Testis (tissue), 2 donors: ENCODE measurements at regions not wholly inside any gene's neighbourhood (a gene's known extent, or its start where the extent isn't known, plus 50 kb on each side); places are given as distances from the start of the nearest gene placed in this dataset.

ENCODE experiments used
- POLR2A ChIP-seq: fragments of 450-650 bp; IDR thresholded peaks from one replicate; pipeline ENCODE4 v1.6.1; 2017; ENCODE audit warnings: antibody characterized with exemption, mild to moderate bottlenecking, moderate library complexity
- TF ChIP-seq, protein P1 (sequence below), 3 experiments: fragments of 450-650 bp in 2 of 3; fragments of 200-600 bp in 1 of 3; sonication (generic) in 1 of 3; IDR thresholded peaks; one replicate each; pipeline ENCODE4 v1.5.1; 2016 to 2019; ENCODE audit warnings: antibody characterized with exemption in 3 of 3, mild to moderate bottlenecking in 2 of 3, moderate library complexity in 1 of 3

DNA sequence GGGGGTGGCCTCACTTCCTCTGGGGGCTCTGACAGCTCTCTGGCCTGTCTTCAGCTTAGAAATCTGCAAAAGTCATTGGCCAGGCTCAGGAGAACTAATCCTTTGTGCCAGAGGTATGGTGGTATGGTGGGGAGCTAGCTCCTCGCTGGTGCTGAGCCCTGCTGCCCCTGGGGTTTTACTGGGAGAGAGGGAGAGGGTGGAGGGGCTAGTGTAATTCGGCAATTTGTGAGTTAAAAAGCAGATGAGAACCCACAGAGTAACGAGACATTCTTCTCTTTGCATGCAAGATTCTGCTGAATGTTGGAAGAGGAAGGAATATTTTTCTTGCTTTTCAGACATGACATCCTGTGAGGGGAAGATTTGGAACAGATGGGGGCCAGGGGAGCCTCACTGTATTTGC is 65.5 kb upstream of the SPRY4 start:
- TF ChIP-seq, protein P1, sequence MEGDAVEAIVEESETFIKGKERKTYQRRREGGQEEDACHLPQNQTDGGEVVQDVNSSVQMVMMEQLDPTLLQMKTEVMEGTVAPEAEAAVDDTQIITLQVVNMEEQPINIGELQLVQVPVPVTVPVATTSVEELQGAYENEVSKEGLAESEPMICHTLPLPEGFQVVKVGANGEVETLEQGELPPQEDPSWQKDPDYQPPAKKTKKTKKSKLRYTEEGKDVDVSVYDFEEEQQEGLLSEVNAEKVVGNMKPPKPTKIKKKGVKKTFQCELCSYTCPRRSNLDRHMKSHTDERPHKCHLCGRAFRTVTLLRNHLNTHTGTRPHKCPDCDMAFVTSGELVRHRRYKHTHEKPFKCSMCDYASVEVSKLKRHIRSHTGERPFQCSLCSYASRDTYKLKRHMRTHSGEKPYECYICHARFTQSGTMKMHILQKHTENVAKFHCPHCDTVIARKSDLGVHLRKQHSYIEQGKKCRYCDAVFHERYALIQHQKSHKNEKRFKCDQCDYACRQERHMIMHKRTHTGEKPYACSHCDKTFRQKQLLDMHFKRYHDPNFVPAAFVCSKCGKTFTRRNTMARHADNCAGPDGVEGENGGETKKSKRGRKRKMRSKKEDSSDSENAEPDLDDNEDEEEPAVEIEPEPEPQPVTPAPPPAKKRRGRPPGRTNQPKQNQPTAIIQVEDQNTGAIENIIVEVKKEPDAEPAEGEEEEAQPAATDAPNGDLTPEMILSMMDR (IDR thresholded peaks at IDR 0.05) = no peak
- no peak for TF ChIP-seq POLR2A
